MG63 (cell line): ENCODE measurements at regions not wholly inside any gene's neighbourhood (a gene's known extent, or its start where the extent isn't known, plus 50 kb on each side); places are given as distances from the start of the nearest gene placed in this dataset.

Experiments used
- DNase-seq: peaks from one replicate; pipeline ENCODE4 v3.0.0-alpha.2; 2020
- H3K27me3 ChIP-seq: fragments of 250-450 bp; sonication (Bioruptor Pico); 2 replicates; pipeline ENCODE4 v1.5.1; 2020; ENCODE audit warnings: mild to moderate bottlenecking, moderate library complexity
- H3K36me3 ChIP-seq: fragments of 250-450 bp; sonication (Bioruptor Pico); 2 replicates; pipeline ENCODE4 v1.5.1; 2020; ENCODE audit warnings: mild to moderate bottlenecking, moderate library complexity
- H3K4me3 ChIP-seq: fragments of 250-450 bp; sonication (Bioruptor Pico); 2 replicates; pipeline ENCODE4 v1.5.1; 2020; ENCODE audit warnings: mild to moderate bottlenecking, moderate library complexity
- H3K9me3 ChIP-seq: fragments of 250-450 bp; sonication (Bioruptor Pico); 2 replicates; pipeline ENCODE4 v1.5.1; 2020; ENCODE audit warnings: mild to moderate bottlenecking, moderate library complexity

GRCh38 chr19:30152510-30153291, 210.7 kb downstream of the URI1 start:
- DNase-seq: no peak
- Histone ChIP-seq H3K4me3 (no peak overlapping the region), H3K27me3 (no peaks in the 10 kb centered on the region; the same call in 1 of the 2 replicates), H3K9me3 (no peaks in the 10 kb centered on the region), H3K36me3 (no peaks in the 10 kb centered on the region)

- H3K36me3 ChIP-seq: no peaks in the 10 kb centered on the region
Observed at GRCh38 chr19:30153326-30154210, 211.5 kb downstream of the URI1 start.

GRCh38 chr19:30154410-30154809, 212.4 kb downstream of the URI1 start:
- no peak for DNase-seq
- Histone ChIP-seq H3K4me3 (no peak overlapping the region), H3K27me3 (no peaks in the 10 kb centered on the region; the same call in 1 of the 2 replicates), H3K9me3 (no peaks in the 10 kb centered on the region), H3K36me3 (no peaks in the 10 kb centered on the region)

More at GRCh38 chr19:30153326-30154210, 211.5 kb downstream of the URI1 start:
- Histone ChIP-seq H3K27me3 (no peaks in the 10 kb centered on the region; the same call in 1 of the 2 replicates), H3K9me3 (no peaks in the 10 kb centered on the region), H3K4me3 (no peak overlapping the region)
- no peak for DNase-seq

- DNase-seq: no peak
- Histone ChIP-seq H3K27me3 (no peaks in the 10 kb centered on the region; the same call in 1 of the 2 replicates), H3K4me3 (no peak overlapping the region), H3K9me3 (no peaks in the 10 kb centered on the region), H3K36me3 (no peaks in the 10 kb centered on the region)
Observed at GRCh38 chr19:30155381-30156200, 213.6 kb downstream of the URI1 start.

- Histone ChIP-seq H3K27me3 (no peaks in the 10 kb centered on the region), H3K36me3 (no peaks in the 10 kb centered on the region), H3K9me3 (no peaks in the 10 kb centered on the region), H3K4me3 (no peak overlapping the region)
- no peak for DNase-seq
Observed at GRCh38 chr19:30156646-30157045, 214.6 kb downstream of the URI1 start.

- no peaks in the 10 kb centered on the region for H3K36me3 ChIP-seq
- H3K4me3 ChIP-seq: no peak overlapping the region
- H3K27me3 ChIP-seq: no peaks in the 10 kb centered on the region
- no peaks in the 10 kb centered on the region for H3K9me3 ChIP-seq
- DNase-seq: no peak
Observed at GRCh38 chr19:30158067-30158892, 213.9 kb upstream of the ZNF536 start.

- no peaks in the 10 kb centered on the region for H3K27me3 ChIP-seq
- H3K36me3 ChIP-seq: no peaks in the 10 kb centered on the region
- H3K9me3 ChIP-seq: no peaks in the 10 kb centered on the region
- DNase-seq: no peak
- no peak overlapping the region for H3K4me3 ChIP-seq
Observed at GRCh38 chr19:30158893-30159245, 213.3 kb upstream of the ZNF536 start.

GRCh38 chr19:30159636-30160035, 212.5 kb upstream of the ZNF536 start:
- H3K36me3 ChIP-seq: no peaks in the 10 kb centered on the region
- no peaks in the 10 kb centered on the region for H3K9me3 ChIP-seq
- H3K4me3 ChIP-seq: no peak overlapping the region
- DNase-seq: no peak
- no peaks in the 10 kb centered on the region for H3K27me3 ChIP-seq

- no peaks in the 10 kb centered on the region for H3K9me3 ChIP-seq
- no peaks in the 10 kb centered on the region for H3K27me3 ChIP-seq
- no peak for DNase-seq
- H3K36me3 ChIP-seq: no peaks in the 10 kb centered on the region
- no peak overlapping the region for H3K4me3 ChIP-seq
Observed at GRCh38 chr19:30160426-30160825, 211.8 kb upstream of the ZNF536 start.

- no peak for DNase-seq
- Histone ChIP-seq H3K27me3 (no peaks in the 10 kb centered on the region), H3K4me3 (no peak overlapping the region), H3K36me3 (no peaks in the 10 kb centered on the region), H3K9me3 (no peaks in the 10 kb centered on the region)
Observed at GRCh38 chr19:30161021-30161655, 211.0 kb upstream of the ZNF536 start.

GRCh38 chr19:30161770-30162169, 210.4 kb upstream of the ZNF536 start:
- Histone ChIP-seq H3K9me3 (no peaks in the 10 kb centered on the region), H3K4me3 (no peak overlapping the region), H3K27me3 (no peaks in the 10 kb centered on the region), H3K36me3 (no peaks in the 10 kb centered on the region)
- no peak for DNase-seq

GRCh38 chr19:30162718-30163117, 209.5 kb upstream of the ZNF536 start:
- H3K4me3 ChIP-seq: no peak overlapping the region
- H3K9me3 ChIP-seq: no peaks in the 10 kb centered on the region
- no peak for DNase-seq
- no peaks in the 10 kb centered on the region for H3K27me3 ChIP-seq
- H3K36me3 ChIP-seq: no peaks in the 10 kb centered on the region

- no peaks in the 10 kb centered on the region for H3K36me3 ChIP-seq
- DNase-seq: no peak
- H3K4me3 ChIP-seq: no peak overlapping the region
- no peaks in the 10 kb centered on the region for H3K9me3 ChIP-seq
- H3K27me3 ChIP-seq: no peaks in the 10 kb centered on the region
Observed at GRCh38 chr19:30163663-30164062, 208.5 kb upstream of the ZNF536 start.

- no peak for DNase-seq
- Histone ChIP-seq H3K9me3 (no peaks in the 10 kb centered on the region), H3K36me3 (no peaks in the 10 kb centered on the region), H3K27me3 (no peaks in the 10 kb centered on the region), H3K4me3 (no peak overlapping the region)
Observed at GRCh38 chr19:30165228-30165813, 206.9 kb upstream of the ZNF536 start.

- Histone ChIP-seq H3K27me3 (no peaks in the 10 kb centered on the region), H3K4me3 (no peak overlapping the region), H3K9me3 (no peaks in the 10 kb centered on the region), H3K36me3 (no peaks in the 10 kb centered on the region)
- no peak for DNase-seq
Observed at GRCh38 chr19:30167206-30167868, 204.8 kb upstream of the ZNF536 start.
